Inflammatory macrophage treated with lipopolysaccharide for 1 hour (primary cell): ENCODE measurements at regions not wholly inside any gene's neighbourhood (a gene's known extent, or its start where the extent isn't known, plus 50 kb on each side); places are given as distances from the start of the nearest gene placed in this dataset.

Experiments used
- DNase-seq, 2 donors: peaks; one replicate each; pipeline ENCODE4 v3.0.0-alpha.2; 2020 to 2022

- DNase-seq, result no peak
These were observed 51.3 kb upstream of the VOPP1 start for GRCh38 chr7:55623617-55624016.

GRCh38 chr7:55622241-55622640, 49.9 kb upstream of the VOPP1 start:
- no peak for DNase-seq
